ENCODE measurements at regions not wholly inside any gene's neighbourhood (a gene's known extent, or its start where the extent isn't known, plus 50 kb on each side); places are given as distances from the start of the nearest gene placed in this dataset.

DNA sequence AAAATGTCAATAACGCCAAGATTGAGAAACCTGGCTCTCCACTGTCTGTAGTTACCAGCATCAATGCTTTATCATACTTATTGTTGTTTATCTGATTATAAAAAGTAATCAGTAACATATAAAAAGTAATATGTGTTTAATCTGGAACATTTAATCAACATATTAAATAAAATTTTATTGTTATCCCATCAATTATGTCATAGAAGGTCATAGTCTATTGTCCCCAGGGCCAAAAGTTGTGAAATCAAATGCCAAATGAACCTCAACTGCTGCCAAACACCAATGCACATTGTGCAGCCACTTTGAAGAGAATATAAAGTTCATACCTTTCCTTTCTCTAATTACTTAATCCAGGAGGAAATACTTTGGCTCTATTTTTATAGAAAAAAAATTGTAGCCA lies 106.6 kb downstream of the EOMES start:
- Mint-ChIP-seq H3K9me3 (peaks cover 39% of the 10 kb centered on the region), H3K27ac (no peak overlapping the region), H3K36me3 (ENCODE audit: low read depth) (peaks cover 23% of the 10 kb centered on the region), H3K4me1 (no peaks in the 10 kb centered on the region), H3K27me3 (ENCODE audit: insufficient read depth, low read depth, poor library complexity) (peaks cover 4% of the 10 kb centered on the region), H3K4me3 (no peak overlapping the region)
- Histone ChIP-seq H2AFZ (no peak overlapping the region), H3K4me1 (ENCODE audit: insufficient read depth) (no peaks in the 10 kb centered on the region), H3K27ac (ENCODE audit: low read depth) (no peak overlapping the region), H3F3A (replicated peaks; ENCODE audit: low read depth) (no peaks in the 10 kb centered on the region), H3K4me3 (no peak overlapping the region), H3K4me2 (no peak overlapping the region), H4K20me1 (replicated peaks; ENCODE audit: insufficient read depth) (no peaks in the 10 kb centered on the region), H3K27me3 (ENCODE audit: insufficient read depth) (no peaks in the 10 kb centered on the region), H3K36me3 (ENCODE audit: insufficient read depth) (0 out of 2 replicates have a peak, but pooled peaks cover 3% of the 10 kb centered on the region), H3K9me2 (ENCODE audit: insufficient read depth) (no peaks in the 10 kb centered on the region; the same call in 1 of the 2 replicates), H3K79me2 (replicated peaks; ENCODE audit: insufficient read depth) (no peaks in the 10 kb centered on the region)
- TF ChIP-seq STAT1 (IDR thresholded peaks at IDR 0.05; ENCODE audit: unreplicated experiment) (no peak), POLR2AphosphoS5 (IDR thresholded peaks at IDR 0.05; ENCODE audit: low read depth) (no peak), CREB1 (CRISPR knock-in tag; IDR thresholded peaks at IDR 0.05; ENCODE audit: low read depth) (no peak), ZNF114 (CRISPR knock-in tag; IDR thresholded peaks at IDR 0.05) (no peak), NANOG (IDR thresholded peaks at IDR 0.05; ENCODE audit: borderline replicate concordance) (no peak), EZH2 (IDR thresholded peaks at IDR 0.05; ENCODE audit: low read depth, unreplicated experiment) (no peak), JUNB (IDR thresholded peaks at IDR 0.05; ENCODE audit: unreplicated experiment) (no peak), ZNF331 (CRISPR knock-in tag; IDR thresholded peaks at IDR 0.05; ENCODE audit: low read depth) (no peak), EZH2phosphoT487 (IDR thresholded peaks at IDR 0.05; ENCODE audit: unreplicated experiment) (no peak)
- TF ChIP-seq, protein P1, sequence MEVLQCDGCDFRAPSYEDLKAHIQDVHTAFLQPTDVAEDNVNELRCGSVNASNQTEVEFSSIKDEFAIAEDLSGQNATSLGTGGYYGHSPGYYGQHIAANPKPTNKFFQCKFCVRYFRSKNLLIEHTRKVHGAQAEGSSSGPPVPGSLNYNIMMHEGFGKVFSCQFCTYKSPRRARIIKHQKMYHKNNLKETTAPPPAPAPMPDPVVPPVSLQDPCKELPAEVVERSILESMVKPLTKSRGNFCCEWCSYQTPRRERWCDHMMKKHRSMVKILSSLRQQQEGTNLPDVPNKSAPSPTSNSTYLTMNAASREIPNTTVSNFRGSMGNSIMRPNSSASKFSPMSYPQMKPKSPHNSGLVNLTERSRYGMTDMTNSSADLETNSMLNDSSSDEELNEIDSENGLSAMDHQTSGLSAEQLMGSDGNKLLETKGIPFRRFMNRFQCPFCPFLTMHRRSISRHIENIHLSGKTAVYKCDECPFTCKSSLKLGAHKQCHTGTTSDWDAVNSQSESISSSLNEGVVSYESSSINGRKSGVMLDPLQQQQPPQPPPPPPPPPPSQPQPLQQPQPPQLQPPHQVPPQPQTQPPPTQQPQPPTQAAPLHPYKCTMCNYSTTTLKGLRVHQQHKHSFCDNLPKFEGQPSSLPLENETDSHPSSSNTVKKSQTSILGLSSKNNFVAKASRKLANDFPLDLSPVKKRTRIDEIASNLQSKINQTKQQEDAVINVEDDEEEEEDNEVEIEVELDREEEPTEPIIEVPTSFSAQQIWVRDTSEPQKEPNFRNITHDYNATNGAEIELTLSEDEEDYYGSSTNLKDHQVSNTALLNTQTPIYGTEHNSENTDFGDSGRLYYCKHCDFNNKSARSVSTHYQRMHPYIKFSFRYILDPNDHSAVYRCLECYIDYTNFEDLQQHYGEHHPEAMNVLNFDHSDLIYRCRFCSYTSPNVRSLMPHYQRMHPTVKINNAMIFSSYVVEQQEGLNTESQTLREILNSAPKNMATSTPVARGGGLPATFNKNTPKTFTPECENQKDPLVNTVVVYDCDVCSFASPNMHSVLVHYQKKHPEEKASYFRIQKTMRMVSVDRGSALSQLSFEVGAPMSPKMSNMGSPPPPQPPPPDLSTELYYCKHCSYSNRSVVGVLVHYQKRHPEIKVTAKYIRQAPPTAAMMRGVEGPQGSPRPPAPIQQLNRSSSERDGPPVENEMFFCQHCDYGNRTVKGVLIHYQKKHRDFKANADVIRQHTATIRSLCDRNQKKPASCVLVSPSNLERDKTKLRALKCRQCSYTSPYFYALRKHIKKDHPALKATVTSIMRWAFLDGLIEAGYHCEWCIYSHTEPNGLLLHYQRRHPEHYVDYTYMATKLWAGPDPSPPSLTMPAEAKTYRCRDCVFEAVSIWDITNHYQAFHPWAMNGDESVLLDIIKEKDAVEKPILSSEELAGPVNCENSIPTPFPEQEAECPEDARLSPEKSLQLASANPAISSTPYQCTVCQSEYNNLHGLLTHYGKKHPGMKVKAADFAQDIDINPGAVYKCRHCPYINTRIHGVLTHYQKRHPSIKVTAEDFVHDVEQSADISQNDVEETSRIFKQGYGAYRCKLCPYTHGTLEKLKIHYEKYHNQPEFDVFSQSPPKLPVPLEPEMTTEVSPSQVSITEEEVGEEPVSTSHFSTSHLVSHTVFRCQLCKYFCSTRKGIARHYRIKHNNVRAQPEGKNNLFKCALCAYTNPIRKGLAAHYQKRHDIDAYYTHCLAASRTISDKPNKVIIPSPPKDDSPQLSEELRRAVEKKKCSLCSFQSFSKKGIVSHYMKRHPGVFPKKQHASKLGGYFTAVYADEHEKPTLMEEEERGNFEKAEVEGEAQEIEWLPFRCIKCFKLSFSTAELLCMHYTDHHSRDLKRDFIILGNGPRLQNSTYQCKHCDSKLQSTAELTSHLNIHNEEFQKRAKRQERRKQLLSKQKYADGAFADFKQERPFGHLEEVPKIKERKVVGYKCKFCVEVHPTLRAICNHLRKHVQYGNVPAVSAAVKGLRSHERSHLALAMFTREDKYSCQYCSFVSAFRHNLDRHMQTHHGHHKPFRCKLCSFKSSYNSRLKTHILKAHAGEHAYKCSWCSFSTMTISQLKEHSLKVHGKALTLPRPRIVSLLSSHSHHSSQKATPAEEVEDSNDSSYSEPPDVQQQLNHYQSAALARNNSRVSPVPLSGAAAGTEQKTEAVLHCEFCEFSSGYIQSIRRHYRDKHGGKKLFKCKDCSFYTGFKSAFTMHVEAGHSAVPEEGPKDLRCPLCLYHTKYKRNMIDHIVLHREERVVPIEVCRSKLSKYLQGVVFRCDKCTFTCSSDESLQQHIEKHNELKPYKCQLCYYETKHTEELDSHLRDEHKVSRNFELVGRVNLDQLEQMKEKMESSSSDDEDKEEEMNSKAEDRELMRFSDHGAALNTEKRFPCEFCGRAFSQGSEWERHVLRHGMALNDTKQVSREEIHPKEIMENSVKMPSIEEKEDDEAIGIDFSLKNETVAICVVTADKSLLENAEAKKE (CRISPR knock-in tag; IDR thresholded peaks at IDR 0.05), result no peak
- TF ChIP-seq, protein P2, sequence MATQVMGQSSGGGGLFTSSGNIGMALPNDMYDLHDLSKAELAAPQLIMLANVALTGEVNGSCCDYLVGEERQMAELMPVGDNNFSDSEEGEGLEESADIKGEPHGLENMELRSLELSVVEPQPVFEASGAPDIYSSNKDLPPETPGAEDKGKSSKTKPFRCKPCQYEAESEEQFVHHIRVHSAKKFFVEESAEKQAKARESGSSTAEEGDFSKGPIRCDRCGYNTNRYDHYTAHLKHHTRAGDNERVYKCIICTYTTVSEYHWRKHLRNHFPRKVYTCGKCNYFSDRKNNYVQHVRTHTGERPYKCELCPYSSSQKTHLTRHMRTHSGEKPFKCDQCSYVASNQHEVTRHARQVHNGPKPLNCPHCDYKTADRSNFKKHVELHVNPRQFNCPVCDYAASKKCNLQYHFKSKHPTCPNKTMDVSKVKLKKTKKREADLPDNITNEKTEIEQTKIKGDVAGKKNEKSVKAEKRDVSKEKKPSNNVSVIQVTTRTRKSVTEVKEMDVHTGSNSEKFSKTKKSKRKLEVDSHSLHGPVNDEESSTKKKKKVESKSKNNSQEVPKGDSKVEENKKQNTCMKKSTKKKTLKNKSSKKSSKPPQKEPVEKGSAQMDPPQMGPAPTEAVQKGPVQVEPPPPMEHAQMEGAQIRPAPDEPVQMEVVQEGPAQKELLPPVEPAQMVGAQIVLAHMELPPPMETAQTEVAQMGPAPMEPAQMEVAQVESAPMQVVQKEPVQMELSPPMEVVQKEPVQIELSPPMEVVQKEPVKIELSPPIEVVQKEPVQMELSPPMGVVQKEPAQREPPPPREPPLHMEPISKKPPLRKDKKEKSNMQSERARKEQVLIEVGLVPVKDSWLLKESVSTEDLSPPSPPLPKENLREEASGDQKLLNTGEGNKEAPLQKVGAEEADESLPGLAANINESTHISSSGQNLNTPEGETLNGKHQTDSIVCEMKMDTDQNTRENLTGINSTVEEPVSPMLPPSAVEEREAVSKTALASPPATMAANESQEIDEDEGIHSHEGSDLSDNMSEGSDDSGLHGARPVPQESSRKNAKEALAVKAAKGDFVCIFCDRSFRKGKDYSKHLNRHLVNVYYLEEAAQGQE (IDR thresholded peaks at IDR 0.05; ENCODE audit: unreplicated experiment), result no peak
- TF ChIP-seq, protein P3, sequence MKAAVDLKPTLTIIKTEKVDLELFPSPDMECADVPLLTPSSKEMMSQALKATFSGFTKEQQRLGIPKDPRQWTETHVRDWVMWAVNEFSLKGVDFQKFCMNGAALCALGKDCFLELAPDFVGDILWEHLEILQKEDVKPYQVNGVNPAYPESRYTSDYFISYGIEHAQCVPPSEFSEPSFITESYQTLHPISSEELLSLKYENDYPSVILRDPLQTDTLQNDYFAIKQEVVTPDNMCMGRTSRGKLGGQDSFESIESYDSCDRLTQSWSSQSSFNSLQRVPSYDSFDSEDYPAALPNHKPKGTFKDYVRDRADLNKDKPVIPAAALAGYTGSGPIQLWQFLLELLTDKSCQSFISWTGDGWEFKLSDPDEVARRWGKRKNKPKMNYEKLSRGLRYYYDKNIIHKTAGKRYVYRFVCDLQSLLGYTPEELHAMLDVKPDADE (IDR thresholded peaks at IDR 0.05), result no peak
- TF ChIP-seq, protein P4, sequence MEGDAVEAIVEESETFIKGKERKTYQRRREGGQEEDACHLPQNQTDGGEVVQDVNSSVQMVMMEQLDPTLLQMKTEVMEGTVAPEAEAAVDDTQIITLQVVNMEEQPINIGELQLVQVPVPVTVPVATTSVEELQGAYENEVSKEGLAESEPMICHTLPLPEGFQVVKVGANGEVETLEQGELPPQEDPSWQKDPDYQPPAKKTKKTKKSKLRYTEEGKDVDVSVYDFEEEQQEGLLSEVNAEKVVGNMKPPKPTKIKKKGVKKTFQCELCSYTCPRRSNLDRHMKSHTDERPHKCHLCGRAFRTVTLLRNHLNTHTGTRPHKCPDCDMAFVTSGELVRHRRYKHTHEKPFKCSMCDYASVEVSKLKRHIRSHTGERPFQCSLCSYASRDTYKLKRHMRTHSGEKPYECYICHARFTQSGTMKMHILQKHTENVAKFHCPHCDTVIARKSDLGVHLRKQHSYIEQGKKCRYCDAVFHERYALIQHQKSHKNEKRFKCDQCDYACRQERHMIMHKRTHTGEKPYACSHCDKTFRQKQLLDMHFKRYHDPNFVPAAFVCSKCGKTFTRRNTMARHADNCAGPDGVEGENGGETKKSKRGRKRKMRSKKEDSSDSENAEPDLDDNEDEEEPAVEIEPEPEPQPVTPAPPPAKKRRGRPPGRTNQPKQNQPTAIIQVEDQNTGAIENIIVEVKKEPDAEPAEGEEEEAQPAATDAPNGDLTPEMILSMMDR (conservative IDR thresholded peaks at IDR 0.05; ENCODE audit: low read depth in 2 of 2), result no peak
- ATAC-seq (no peak), DNase-seq (ENCODE audit: low spot score) (no peak)

Data from GM23338 (cell line).